ENCODE measurements at regions not wholly inside any gene's neighbourhood (a gene's known extent, or its start where the extent isn't known, plus 50 kb on each side); places are given as distances from the start of the nearest gene placed in this dataset.

GRCh38 chr2:19460761-19461160, 102.3 kb upstream of the OSR1 start:
- H3K27ac Mint-ChIP-seq, result no peak overlapping the region
- H3K4me1 Mint-ChIP-seq (ENCODE audit: low read depth), result no peaks in the 10 kb centered on the region
- H3K36me3 Mint-ChIP-seq (ENCODE audit: low read depth), result no peaks in the 10 kb centered on the region; the same call in 1 of the 2 replicates
- DNase-seq, result no peak
- peaks cover 7% of the 10 kb centered on the region for H3K27me3 Mint-ChIP-seq (ENCODE audit: insufficient read depth)
- TF ChIP-seq CTCF (IDR thresholded peaks at IDR 0.05), result no peak
- H3K4me3 Mint-ChIP-seq, result no peak overlapping the region
- peaks cover 6% of the 10 kb centered on the region for H3K9me3 Mint-ChIP-seq

GRCh38 chr2:19458427-19459003, 100.1 kb upstream of the OSR1 start:
- Mint-ChIP-seq H3K36me3 (ENCODE audit: low read depth) (no peaks in the 10 kb centered on the region), H3K9me3 (peaks cover 4% of the 10 kb centered on the region; the same call in 1 of the 2 replicates), H3K27me3 (ENCODE audit: insufficient read depth) (peaks cover 9% of the 10 kb centered on the region), H3K4me3 (no peak overlapping the region), H3K4me1 (ENCODE audit: low read depth) (no peaks in the 10 kb centered on the region), H3K27ac (no peak overlapping the region)
- no peak for TF ChIP-seq CTCF (IDR thresholded peaks at IDR 0.05)
- DNase-seq, result no peak

- Mint-ChIP-seq H3K27ac (no peak overlapping the region), H3K4me1 (ENCODE audit: low read depth) (no peaks in the 10 kb centered on the region), H3K36me3 (ENCODE audit: low read depth) (no peaks in the 10 kb centered on the region), H3K9me3 (peaks cover 4% of the 10 kb centered on the region; the same call in 1 of the 2 replicates), H3K27me3 (ENCODE audit: insufficient read depth) (peaks cover 10% of the 10 kb centered on the region), H3K4me3 (no peak overlapping the region)
- TF ChIP-seq CTCF (IDR thresholded peaks at IDR 0.05), result no peak
- DNase-seq, result no peak
Measured at GRCh38 chr2:19457809-19458208, 99.4 kb upstream of the OSR1 start.

- no peaks in the 10 kb centered on the region for H3K4me1 Mint-ChIP-seq (ENCODE audit: low read depth)
Measured at GRCh38 chr2:19456705-19457309, 98.4 kb upstream of the OSR1 start.

GRCh38 chr2:19454125-19454524, 95.7 kb upstream of the OSR1 start:
- DNase-seq, result no peak
- peaks cover 3% of the 10 kb centered on the region for H3K27me3 Mint-ChIP-seq (ENCODE audit: insufficient read depth)
- H3K4me1 Mint-ChIP-seq (ENCODE audit: low read depth), result no peaks in the 10 kb centered on the region
- H3K36me3 Mint-ChIP-seq (ENCODE audit: low read depth), result no peaks in the 10 kb centered on the region
- peaks cover 4% of the 10 kb centered on the region; the same call in 1 of the 2 replicates for H3K9me3 Mint-ChIP-seq
- no peak overlapping the region for H3K27ac Mint-ChIP-seq
- no peak overlapping the region for H3K4me3 Mint-ChIP-seq
- no peak for TF ChIP-seq CTCF (IDR thresholded peaks at IDR 0.05)

More at GRCh38 chr2:19456705-19457309, 98.4 kb upstream of the OSR1 start:
- no peak for TF ChIP-seq CTCF (IDR thresholded peaks at IDR 0.05)
- Mint-ChIP-seq H3K27ac (no peak overlapping the region), H3K9me3 (peaks cover 4% of the 10 kb centered on the region; the same call in 1 of the 2 replicates), H3K4me3 (no peak overlapping the region), H3K27me3 (ENCODE audit: insufficient read depth) (peaks cover 8% of the 10 kb centered on the region), H3K36me3 (ENCODE audit: low read depth) (no peaks in the 10 kb centered on the region)
- DNase-seq, result no peak
